ENCODE measurements at regions not wholly inside any gene's neighbourhood (a gene's known extent, or its start where the extent isn't known, plus 50 kb on each side); places are given as distances from the start of the nearest gene placed in this dataset.

GRCh38 chr7:109259151-109259550 is 689.5 kb downstream of the DNAJB9 start:
- H3K27me3 ChIP-seq = no peaks in the 10 kb centered on the region
- in situ Hi-C loops (cut with MboI; ENCODE audit: low sequenced_read_pairs in 4 of 4) (no loop called here), intact Hi-C loops (cut with DNase I; ENCODE audit: low total_unique reads) (no loop called here)
- TF ChIP-seq POLR2A (IDR thresholded peaks at IDR 0.05) (no peak), CTCF (IDR thresholded peaks at IDR 0.05 in 4 of 5, conservative IDR thresholded peaks at IDR 0.05 in 1 of 5) (no peak)
- no peak overlapping the region for H3K4me3 ChIP-seq
- no peak overlapping the region for H3K27ac ChIP-seq
- no peaks in the 10 kb centered on the region for H3K36me3 ChIP-seq
- H3K4me1 ChIP-seq = no peaks in the 10 kb centered on the region
- DNase-seq = no peak
- H3K9me3 ChIP-seq = no peaks in the 10 kb centered on the region
- no peak for ATAC-seq

GRCh38 chr7:109261781-109262180 is 692.1 kb downstream of the DNAJB9 start:
- Histone ChIP-seq H3K36me3 (no peaks in the 10 kb centered on the region), H3K4me3 (no peak overlapping the region), H3K27me3 (no peaks in the 10 kb centered on the region), H3K9me3 (no peaks in the 10 kb centered on the region), H3K27ac (no peak overlapping the region), H3K4me1 (no peaks in the 10 kb centered on the region)
- intact Hi-C loops (cut with DNase I; ENCODE audit: low total_unique reads) = no loop called here
- DNase-seq = no peak
- in situ Hi-C loops (cut with MboI; ENCODE audit: low sequenced_read_pairs in 4 of 4) = no loop called here
- ATAC-seq = no peak
- TF ChIP-seq CTCF (IDR thresholded peaks at IDR 0.05 in 4 of 5, conservative IDR thresholded peaks at IDR 0.05 in 1 of 5) (no peak), POLR2A (IDR thresholded peaks at IDR 0.05) (no peak)

- in situ Hi-C loops (cut with MboI; ENCODE audit: low sequenced_read_pairs in 4 of 4) (no loop called here), intact Hi-C loops (cut with DNase I; ENCODE audit: low total_unique reads) (no loop called here)
- DNase-seq (no peak), ATAC-seq (no peak)
- Histone ChIP-seq H3K27me3 (no peaks in the 10 kb centered on the region), H3K4me1 (no peaks in the 10 kb centered on the region), H3K36me3 (no peaks in the 10 kb centered on the region), H3K27ac (no peak overlapping the region), H3K4me3 (no peak overlapping the region), H3K9me3 (no peaks in the 10 kb centered on the region)
- no peak for TF ChIP-seq CTCF (IDR thresholded peaks at IDR 0.05 in 4 of 5, conservative IDR thresholded peaks at IDR 0.05 in 1 of 5)
- no peak for TF ChIP-seq POLR2A (IDR thresholded peaks at IDR 0.05)
Measured at GRCh38 chr7:109266610-109267009, 696.9 kb downstream of the DNAJB9 start.

- ATAC-seq (no peak), DNase-seq (no peak)
- Histone ChIP-seq H3K27ac (no peak overlapping the region), H3K4me1 (no peaks in the 10 kb centered on the region), H3K27me3 (no peaks in the 10 kb centered on the region), H3K9me3 (no peaks in the 10 kb centered on the region), H3K36me3 (no peaks in the 10 kb centered on the region), H3K4me3 (no peak overlapping the region)
- no peak for TF ChIP-seq POLR2A (IDR thresholded peaks at IDR 0.05)
- TF ChIP-seq CTCF (IDR thresholded peaks at IDR 0.05 in 4 of 5, conservative IDR thresholded peaks at IDR 0.05 in 1 of 5) = no peak
- intact Hi-C loops (cut with DNase I; ENCODE audit: low total_unique reads) (no loop called here), in situ Hi-C loops (cut with MboI; ENCODE audit: low sequenced_read_pairs in 4 of 4) (no loop called here)
Measured at GRCh38 chr7:109276348-109276747, 706.7 kb downstream of the DNAJB9 start.

GRCh38 chr7:109282726-109283125 is 713.1 kb downstream of the DNAJB9 start:
- intact Hi-C loops (cut with DNase I; ENCODE audit: low total_unique reads) (no loop called here), in situ Hi-C loops (cut with MboI; ENCODE audit: low sequenced_read_pairs in 4 of 4) (no loop called here)
- Histone ChIP-seq H3K27ac (no peak overlapping the region), H3K4me1 (no peaks in the 10 kb centered on the region), H3K4me3 (no peak overlapping the region), H3K27me3 (no peaks in the 10 kb centered on the region), H3K9me3 (no peaks in the 10 kb centered on the region), H3K36me3 (no peaks in the 10 kb centered on the region)
- DNase-seq (no peak), ATAC-seq (no peak)
- TF ChIP-seq POLR2A (IDR thresholded peaks at IDR 0.05) (no peak), CTCF (IDR thresholded peaks at IDR 0.05 in 4 of 5, conservative IDR thresholded peaks at IDR 0.05 in 1 of 5) (no peak)
